ENCODE measurements at regions not wholly inside any gene's neighbourhood (a gene's known extent, or its start where the extent isn't known, plus 50 kb on each side); places are given as distances from the start of the nearest gene placed in this dataset.
A peak's percentile ranks its signal among the peaks of the same experiment; 100 is the strongest.
"Not testable (repeated sequence)": the region's sequence is repeated elsewhere in the genome, so short reads cannot be mapped to it uniquely, and the experiment has no call there.

DNA sequence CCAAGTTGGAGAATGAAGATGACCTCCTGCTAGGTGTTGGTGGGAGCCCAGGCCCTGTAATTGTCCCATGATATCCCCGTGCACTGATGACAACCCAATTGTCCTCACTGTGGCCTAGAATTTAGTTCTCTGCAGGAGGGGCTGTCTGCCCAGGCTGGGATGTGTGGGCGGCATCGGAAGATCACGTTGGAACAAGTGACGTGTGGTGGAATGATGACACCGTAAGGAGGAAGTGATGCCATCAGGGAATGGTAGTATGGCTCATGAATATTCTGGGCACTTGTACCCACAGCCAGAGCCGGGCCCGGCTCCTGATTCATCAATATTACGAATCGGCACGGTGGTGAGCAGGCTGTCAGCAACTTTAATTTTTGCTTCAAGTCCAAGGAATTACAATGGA lies 111.6 kb downstream of the MIAT start:
- no peak overlapping the region for H3K4me3 ChIP-seq (ENCODE audit: low read length)
- TF ChIP-seq, protein P1, sequence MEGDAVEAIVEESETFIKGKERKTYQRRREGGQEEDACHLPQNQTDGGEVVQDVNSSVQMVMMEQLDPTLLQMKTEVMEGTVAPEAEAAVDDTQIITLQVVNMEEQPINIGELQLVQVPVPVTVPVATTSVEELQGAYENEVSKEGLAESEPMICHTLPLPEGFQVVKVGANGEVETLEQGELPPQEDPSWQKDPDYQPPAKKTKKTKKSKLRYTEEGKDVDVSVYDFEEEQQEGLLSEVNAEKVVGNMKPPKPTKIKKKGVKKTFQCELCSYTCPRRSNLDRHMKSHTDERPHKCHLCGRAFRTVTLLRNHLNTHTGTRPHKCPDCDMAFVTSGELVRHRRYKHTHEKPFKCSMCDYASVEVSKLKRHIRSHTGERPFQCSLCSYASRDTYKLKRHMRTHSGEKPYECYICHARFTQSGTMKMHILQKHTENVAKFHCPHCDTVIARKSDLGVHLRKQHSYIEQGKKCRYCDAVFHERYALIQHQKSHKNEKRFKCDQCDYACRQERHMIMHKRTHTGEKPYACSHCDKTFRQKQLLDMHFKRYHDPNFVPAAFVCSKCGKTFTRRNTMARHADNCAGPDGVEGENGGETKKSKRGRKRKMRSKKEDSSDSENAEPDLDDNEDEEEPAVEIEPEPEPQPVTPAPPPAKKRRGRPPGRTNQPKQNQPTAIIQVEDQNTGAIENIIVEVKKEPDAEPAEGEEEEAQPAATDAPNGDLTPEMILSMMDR (conservative IDR thresholded peaks at IDR 0.05; ENCODE audit: low read length) = no peak
- peak; percentile 29 for DNase-seq (ENCODE audit: low read depth)

DNA sequence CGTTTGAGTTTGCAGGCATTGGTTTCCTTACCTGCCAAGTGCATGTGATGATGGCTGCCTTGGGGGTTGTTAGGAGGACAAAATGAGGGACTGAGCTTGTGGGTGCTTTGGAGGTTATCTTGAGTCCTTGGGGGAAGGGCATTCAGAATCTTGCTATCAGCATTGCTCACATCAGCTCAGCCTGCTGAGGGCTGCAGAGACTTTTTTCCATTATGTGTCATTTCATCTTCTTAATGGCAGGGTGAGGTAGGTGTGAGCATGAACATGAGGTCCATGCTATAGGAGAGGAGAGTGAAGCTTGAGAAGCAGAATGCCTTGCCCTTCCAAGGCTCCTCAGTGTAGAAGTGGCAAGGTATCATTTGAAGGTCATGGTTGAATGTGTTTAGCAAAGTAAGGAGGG lies 112.3 kb downstream of the MIAT start:
- H3K4me3 ChIP-seq (ENCODE audit: low read length) = no peak overlapping the region
- no peak for DNase-seq (ENCODE audit: low read depth)
- TF ChIP-seq, protein P1 (conservative IDR thresholded peaks at IDR 0.05; ENCODE audit: low read length) = no peak

DNA sequence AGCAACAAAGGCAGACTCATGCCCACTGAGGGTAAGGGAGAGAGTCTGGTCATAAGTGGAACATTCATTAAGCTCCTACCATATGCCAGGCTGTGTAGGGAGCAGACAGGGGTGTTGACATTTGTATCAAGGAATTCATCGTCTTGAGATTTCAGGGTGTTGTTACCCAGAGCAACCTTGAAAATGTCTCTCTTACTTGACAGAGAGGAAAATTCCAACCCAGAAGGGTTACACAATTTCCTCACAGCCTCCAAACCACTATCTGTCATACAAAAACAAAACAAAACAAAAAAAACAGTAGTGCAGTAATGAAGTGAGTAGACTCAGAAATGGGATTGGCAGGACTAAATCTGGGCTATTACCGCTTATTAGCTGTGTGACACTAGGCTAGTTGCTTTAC lies 113.2 kb downstream of the MIAT start:
- peak; percentile 86 for DNase-seq (ENCODE audit: low read depth)
- no peak overlapping the region for H3K4me3 ChIP-seq (ENCODE audit: low read length)
- TF ChIP-seq, protein P1 (conservative IDR thresholded peaks at IDR 0.05; ENCODE audit: low read length) = no peak

DNA sequence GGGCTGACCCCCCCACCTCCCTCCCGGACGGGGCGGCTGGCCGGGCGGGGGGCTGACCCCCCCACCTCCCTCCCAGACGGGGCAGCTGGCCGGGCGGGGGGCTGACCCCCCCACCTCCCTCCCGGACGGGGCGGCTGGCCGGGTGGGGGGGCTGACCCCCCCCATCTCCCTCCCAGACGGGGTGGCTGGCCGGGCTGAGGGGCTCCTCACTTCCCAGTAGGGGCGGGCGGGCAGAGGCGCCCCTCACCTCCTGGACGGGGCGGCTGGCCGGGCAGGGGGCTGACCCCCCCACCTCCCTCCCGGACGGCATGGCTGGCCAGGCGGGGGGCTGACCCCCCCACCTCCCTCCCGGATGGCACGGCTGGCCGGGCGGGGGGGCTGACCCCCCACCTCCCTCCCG lies 115.7 kb downstream of the MIAT start:
- DNase-seq (ENCODE audit: low read depth); H3K4me3 ChIP-seq (ENCODE audit: low read length): not testable (repeated sequence)

DNA sequence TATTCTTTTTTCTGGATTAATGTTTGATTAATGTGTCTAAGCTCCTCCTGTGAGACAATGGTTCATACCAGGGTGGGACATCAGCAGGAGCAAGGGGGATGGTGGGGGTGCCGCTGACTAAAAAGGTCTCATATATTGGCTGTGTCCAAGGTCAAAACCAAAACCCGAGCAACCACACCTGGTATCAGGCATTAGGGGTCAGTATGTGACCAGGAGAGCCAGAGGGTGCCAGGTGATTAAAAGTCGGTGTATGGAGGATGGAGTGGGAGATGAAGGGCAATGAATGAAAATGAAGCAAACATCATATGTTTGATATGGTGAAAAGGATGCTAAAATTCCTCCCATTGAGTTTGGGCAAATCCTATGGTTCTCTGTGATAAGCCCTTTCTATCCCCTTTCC lies 118.0 kb downstream of the MIAT start:
- DNase-seq (ENCODE audit: low read depth) = no peak
- TF ChIP-seq, protein P1 (conservative IDR thresholded peaks at IDR 0.05; ENCODE audit: low read length) = no peak
- no peak overlapping the region for H3K4me3 ChIP-seq (ENCODE audit: low read length)

DNA sequence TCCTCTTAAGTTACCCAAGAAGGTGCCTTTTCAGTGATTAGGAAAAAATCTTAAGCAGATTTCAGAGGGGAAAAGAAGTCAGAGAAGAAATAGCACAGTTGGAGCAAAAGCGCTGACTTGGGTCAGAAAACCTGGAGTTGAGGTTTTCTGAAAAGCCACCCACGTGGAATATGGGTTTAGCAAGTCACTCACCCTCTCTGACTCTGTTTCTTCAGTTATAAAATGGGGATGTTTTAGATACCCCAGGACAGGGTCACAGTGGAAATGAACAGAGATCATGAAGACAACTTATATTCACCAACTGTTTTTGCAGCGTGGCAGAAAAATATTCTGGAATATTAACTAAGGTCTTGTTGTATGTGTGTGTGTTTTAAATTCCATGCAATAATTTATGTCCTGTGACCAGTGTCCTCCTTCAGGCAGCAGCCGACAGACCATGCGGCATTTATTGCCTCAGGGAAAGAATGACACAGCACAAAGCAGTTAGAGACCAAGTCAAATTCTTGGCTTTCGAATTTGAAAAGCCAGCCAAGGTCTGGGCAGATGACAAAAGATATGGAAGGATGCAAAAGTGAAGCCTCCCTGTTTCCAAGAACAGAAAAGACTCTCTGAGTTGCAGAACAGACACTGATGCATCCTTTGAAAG lies 119.9 kb downstream of the MIAT start:
- DNase-seq (ENCODE audit: low read depth) = peak; percentile 80
- TF ChIP-seq, protein P1 (conservative IDR thresholded peaks at IDR 0.05; ENCODE audit: low read length) = no peak

DNA sequence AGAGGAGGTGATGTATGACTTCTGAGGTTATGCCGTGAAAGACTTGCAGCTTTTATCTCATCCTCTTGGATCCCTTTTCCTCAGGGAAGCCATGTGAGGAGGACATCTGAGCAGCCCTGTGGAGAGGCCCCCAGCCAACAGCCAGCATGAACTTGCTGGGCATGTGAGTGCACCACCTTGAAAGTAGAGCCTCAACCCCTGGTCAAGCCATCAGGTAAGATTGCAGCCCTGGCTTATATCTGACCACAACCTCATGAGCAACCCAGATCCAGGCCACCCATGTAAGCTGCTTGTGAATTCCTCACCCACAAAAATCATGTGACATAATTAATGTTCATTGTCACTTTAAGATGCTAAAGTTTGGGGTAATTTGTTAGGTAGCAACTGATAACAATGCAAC lies 121.0 kb downstream of the MIAT start:
- DNase-seq (ENCODE audit: low read depth) = no peak
- TF ChIP-seq, protein P1 (conservative IDR thresholded peaks at IDR 0.05; ENCODE audit: low read length) = no peak
- H3K4me3 ChIP-seq (ENCODE audit: low read length) = no peak overlapping the region

More for the DNA sequence above, 119.9 kb downstream of the MIAT start:
- H3K4me3 ChIP-seq (ENCODE audit: low read length) = no peak overlapping the region

DNA sequence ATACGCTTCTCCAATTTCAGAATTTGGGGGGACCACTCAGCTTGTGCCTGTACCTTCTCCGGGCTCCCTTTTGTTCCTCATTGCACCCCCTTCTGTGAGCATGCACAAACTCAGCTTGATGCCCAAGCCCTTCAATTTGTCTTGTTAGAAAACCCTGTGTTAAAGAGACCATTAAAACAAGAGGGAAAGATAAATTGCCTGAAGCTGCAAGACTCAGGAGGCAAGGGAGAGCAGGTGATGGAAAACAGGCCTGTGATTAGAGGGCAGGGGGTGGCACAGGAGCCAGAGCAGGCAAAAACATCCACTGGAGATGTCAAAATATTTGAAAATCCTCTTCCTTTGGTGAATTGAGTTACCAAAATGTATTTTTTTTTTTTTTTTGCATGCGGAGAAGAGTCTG lies 121.7 kb downstream of the MIAT start:
- no peak overlapping the region for H3K4me3 ChIP-seq (ENCODE audit: low read length)
- TF ChIP-seq, protein P1 (conservative IDR thresholded peaks at IDR 0.05; ENCODE audit: low read length) = no peak

More for the DNA sequence above, 121.7 kb downstream of the MIAT start:
- no peak for DNase-seq (ENCODE audit: low read depth)

All from AG10803 (cell line).